Stomach (tissue), 8 donors: ENCODE measurements at regions not wholly inside any gene's neighbourhood (a gene's known extent, or its start where the extent isn't known, plus 50 kb on each side); places are given as distances from the start of the nearest gene placed in this dataset.

Experiments used
- DNase-seq, 2 donors: peaks; one replicate each; pipeline versions ENCODE4 v3.0.0 to v3.0.0-alpha.2; 2013 to 2019
- H3K27ac ChIP-seq, 5 donors: fragments of 200-600 bp in 4 of 5; sonication (generic) in 4 of 5; one replicate each; pipeline ENCODE4 v1.5.1; 2013 to 2019; ENCODE audit warnings: mild to moderate bottlenecking in 1 of 5, moderate library complexity in 1 of 5
- H3K27me3 ChIP-seq, 3 donors: fragments of 200-600 bp; sonication (generic); one replicate each; pipeline ENCODE4 v1.5.1; 2017 to 2019; ENCODE audit warnings: mixed run types in 1 of 3
- H3K36me3 ChIP-seq, 4 donors: fragments of 200-600 bp; sonication (generic); 1 replicate in 3 of 4; 2 replicates in 1 of 4; pipeline ENCODE4 v1.5.1; 2016 to 2019
- H3K4me1 ChIP-seq, 4 donors: fragments of 200-600 bp; sonication (generic); one replicate each; pipeline ENCODE4 v1.5.1; 2016 to 2019
- H3K4me3 ChIP-seq, 4 donors: fragments of 200-600 bp; sonication (generic) in 3 of 4; one replicate each; pipeline ENCODE4 v1.5.1; 2016 to 2019; ENCODE audit warnings: mild to moderate bottlenecking in 1 of 4
- H3K9me3 ChIP-seq, 4 donors: fragments of 200-600 bp; sonication (generic); one replicate each; pipeline ENCODE4 v1.5.1; 2016 to 2019
- CTCF ChIP-seq, 7 experiments: fragments of 450-650 bp in 4 of 7; fragments of 200-600 bp in 3 of 7; sonication (generic) in 3 of 7; IDR thresholded peaks; one replicate each; pipeline ENCODE4 v1.5.1; 2016 to 2019; ENCODE audit warnings: antibody characterized with exemption in 7 of 7, control low read depth in 2 of 7, mild to moderate bottlenecking in 1 of 7
- EP300 ChIP-seq: sonication (generic); formaldehyde crosslinking; IDR thresholded peaks from one replicate; pipeline ENCODE4 v1.6.1; 2017; ENCODE audit warnings: antibody characterized with exemption
- POLR2A ChIP-seq, 4 donors: fragments of 450-650 bp; IDR thresholded peaks; one replicate each; pipeline ENCODE4 v1.6.1; 2016; ENCODE audit warnings: antibody characterized with exemption in 4 of 4, control low read depth in 2 of 4, mild to moderate bottlenecking in 1 of 4, moderate library complexity in 1 of 4
- POLR2AphosphoS5 ChIP-seq, 3 donors: sonication (generic); formaldehyde crosslinking; IDR thresholded peaks; one replicate each; pipeline ENCODE4 v1.6.1; 2016; ENCODE audit warnings: antibody characterized with exemption in 3 of 3
- WGBS, 5 donors: extraction: QIAGEN DNeasy Blood & Tissue Kit in 3 of 5; methylation state at CpG; one replicate each; pipeline versions ENCODE4 v1.1.5 to v1.1.7; 2013 to 2018; 5-methylcytosine and 5-hydroxymethylcytosine counted together
- intact Hi-C: fragments of 100-400 bp; cut with DNase I; formaldehyde crosslinking; loops from one replicate; pipeline ENCODE4 v1.15.1; 2023; ENCODE audit warnings: low total_unique reads
- donor health status: healthy with polysubstance abuse.
- donor health status: Bipolar disorder and iron deficiency.
- donor health status: healthy.

- no peaks in the 10 kb centered on the region for H3K27me3 ChIP-seq
- intact Hi-C loops, result no loop called here
- H3K4me3 ChIP-seq, result no peak overlapping the region
- H3K4me1 ChIP-seq, result peaks cover 0 to 9% (median 2%) of the 10 kb centered on the region in 4 donors
- no peaks in the 10 kb centered on the region for H3K36me3 ChIP-seq
- TF ChIP-seq POLR2AphosphoS5 (IDR thresholded peaks at IDR 0.05) (no peak), CTCF (IDR thresholded peaks at IDR 0.05) (no peak), POLR2A (IDR thresholded peaks at IDR 0.05) (no peak), EP300 (no peak)
- no peak overlapping the region for H3K27ac ChIP-seq
- H3K9me3 ChIP-seq, result no peaks in the 10 kb centered on the region
- 44 to 64% (median 55%) methylated on average over 2 of the region's 2 CpGs for WGBS, 5 donors
- DNase-seq, result peak in 1 of 2 donors; percentile 6
These were observed 84.9 kb downstream of the ISL1 start for GRCh38 chr5:51468196-51468595.

- intact Hi-C loops, result no loop called here
- 51 to 71% (median 58%) methylated on average over 1 of the region's 1 CpG for WGBS, 5 donors
- no peak overlapping the region for H3K4me3 ChIP-seq
These were observed 88.4 kb downstream of the ISL1 start for GRCh38 chr5:51471630-51472029.

GRCh38 chr5:51472472-51472871 is 89.2 kb downstream of the ISL1 start:
- H3K9me3 ChIP-seq, result no peaks in the 10 kb centered on the region
- WGBS, 5 donors, result 87 to 92% (median 90%) methylated on average over 1 of the region's 1 CpG
- no peaks in the 10 kb centered on the region for H3K36me3 ChIP-seq
- no peaks in the 10 kb centered on the region for H3K4me1 ChIP-seq
- DNase-seq, result no peak
- H3K27ac ChIP-seq, result no peak overlapping the region
- no peaks in the 10 kb centered on the region for H3K27me3 ChIP-seq
- H3K4me3 ChIP-seq, result no peak overlapping the region
- TF ChIP-seq EP300, result no peak
- TF ChIP-seq POLR2AphosphoS5 (IDR thresholded peaks at IDR 0.05), result no peak
- no peak for TF ChIP-seq CTCF (IDR thresholded peaks at IDR 0.05)
- no peak for TF ChIP-seq POLR2A (IDR thresholded peaks at IDR 0.05)
- intact Hi-C loops, result no loop called here

More at GRCh38 chr5:51471630-51472029, 88.4 kb downstream of the ISL1 start:
- H3K27ac ChIP-seq, result no peak overlapping the region
- H3K4me1 ChIP-seq, result no peaks in the 10 kb centered on the region
- DNase-seq, result no peak
- no peaks in the 10 kb centered on the region for H3K36me3 ChIP-seq
- TF ChIP-seq CTCF (IDR thresholded peaks at IDR 0.05), result no peak
- H3K27me3 ChIP-seq, result no peaks in the 10 kb centered on the region
- H3K9me3 ChIP-seq, result no peaks in the 10 kb centered on the region

GRCh38 chr5:51475628-51476027 is 92.4 kb downstream of the ISL1 start:
- Histone ChIP-seq H3K27me3 (no peaks in the 10 kb centered on the region), H3K9me3 (no peaks in the 10 kb centered on the region), H3K4me3 (no peak overlapping the region), H3K36me3 (no peaks in the 10 kb centered on the region), H3K4me1 (no peaks in the 10 kb centered on the region), H3K27ac (no peak overlapping the region)
- no peak for DNase-seq
- intact Hi-C loops, result no loop called here
- TF ChIP-seq POLR2AphosphoS5 (IDR thresholded peaks at IDR 0.05) (no peak), CTCF (IDR thresholded peaks at IDR 0.05) (no peak), EP300 (no peak), POLR2A (IDR thresholded peaks at IDR 0.05) (no peak)
- WGBS, 5 donors, result 67 to 77% (median 69%) methylated on average over 5 of the region's 5 CpGs

GRCh38 chr5:51476431-51476830 is 93.2 kb downstream of the ISL1 start:
- Histone ChIP-seq H3K36me3 (no peaks in the 10 kb centered on the region), H3K4me1 (no peaks in the 10 kb centered on the region), H3K4me3 (no peak overlapping the region), H3K9me3 (no peaks in the 10 kb centered on the region), H3K27ac (no peak overlapping the region), H3K27me3 (no peaks in the 10 kb centered on the region)
- intact Hi-C loops, result no loop called here
- no peak for DNase-seq
- TF ChIP-seq POLR2A (IDR thresholded peaks at IDR 0.05), result no peak
- no peak for TF ChIP-seq CTCF (IDR thresholded peaks at IDR 0.05)
- TF ChIP-seq POLR2AphosphoS5 (IDR thresholded peaks at IDR 0.05), result no peak
- TF ChIP-seq EP300, result no peak
